HG03108 (cell line): ENCODE measurements at regions not wholly inside any gene's neighbourhood (a gene's known extent, or its start where the extent isn't known, plus 50 kb on each side); places are given as distances from the start of the nearest gene placed in this dataset.
"Not testable (repeated sequence)": the region's sequence is repeated elsewhere in the genome, so short reads cannot be mapped to it uniquely, and the experiment has no call there.

Experiments used
- ATAC-seq: cut with Tn5 transposase; IDR thresholded peaks from one replicate; pipeline ENCODE4 v1.9.1; 2021; ENCODE audit warnings: moderate library complexity; ENCODE audit not compliant: unreplicated experiment

GRCh38 chr12:131494741-131495524, 216.0 kb upstream of the SFSWAP start:
- no peak for ATAC-seq

GRCh38 chr12:131497966-131498365, 212.9 kb upstream of the SFSWAP start:
- ATAC-seq, result no peak

GRCh38 chr12:131499160-131499863, 211.6 kb upstream of the SFSWAP start:
- ATAC-seq, result no peak

- no peak for ATAC-seq
Measured at GRCh38 chr12:131499864-131500190, 211.1 kb upstream of the SFSWAP start.

GRCh38 chr12:131500564-131500963, 210.3 kb upstream of the SFSWAP start:
- no peak for ATAC-seq

GRCh38 chr12:131505561-131505960, 205.3 kb upstream of the SFSWAP start:
- ATAC-seq, result no peak

GRCh38 chr12:131506426-131506825, 204.5 kb upstream of the SFSWAP start:
- no peak for ATAC-seq

GRCh38 chr12:131507094-131507493, 203.8 kb upstream of the SFSWAP start:
- no peak for ATAC-seq

GRCh38 chr12:131507881-131508280, 203.0 kb upstream of the SFSWAP start:
- ATAC-seq, result no peak

- no peak for ATAC-seq
Measured at GRCh38 chr12:131509701-131510100, 201.2 kb upstream of the SFSWAP start.

- no peak for ATAC-seq
Measured at GRCh38 chr12:131510431-131510830, 200.5 kb upstream of the SFSWAP start.

- peak; percentile 96 for ATAC-seq
Measured at GRCh38 chr12:131511391-131511802, 199.5 kb upstream of the SFSWAP start.

- peak; percentile 23 for ATAC-seq
Measured at GRCh38 chr12:131511803-131512561, 198.9 kb upstream of the SFSWAP start.

- ATAC-seq, result no peak
Measured at GRCh38 chr12:131513606-131514005, 197.3 kb upstream of the SFSWAP start.

GRCh38 chr12:131520553-131520952, 190.3 kb upstream of the SFSWAP start:
- not testable (repeated sequence) for ATAC-seq

GRCh38 chr12:131521326-131521725, 189.6 kb upstream of the SFSWAP start:
- no peak for ATAC-seq

- ATAC-seq, result no peak
Measured at GRCh38 chr12:131525795-131526508, 184.9 kb upstream of the SFSWAP start.

GRCh38 chr12:131527092-131527491, 183.8 kb upstream of the SFSWAP start:
- ATAC-seq, result no peak

GRCh38 chr12:131527736-131528135, 183.2 kb upstream of the SFSWAP start:
- no peak for ATAC-seq

- ATAC-seq, result no peak
Measured at GRCh38 chr12:131528144-131528543, 182.7 kb upstream of the SFSWAP start.

- no peak for ATAC-seq
Measured at GRCh38 chr12:131528667-131529066, 182.2 kb upstream of the SFSWAP start.
